ENCODE measurements at regions not wholly inside any gene's neighbourhood (a gene's known extent, or its start where the extent isn't known, plus 50 kb on each side); places are given as distances from the start of the nearest gene placed in this dataset.

GRCh38 chr3:5428607-5429516 lies 241.4 kb downstream of the EDEM1 start:
- TF ChIP-seq CTCF (IDR thresholded peaks at IDR 0.05; ENCODE audit: insufficient read depth, low read depth, low read length) (no peak), EZH2 (IDR thresholded peaks at IDR 0.05; ENCODE audit: insufficient read depth, low read length) (no peak)
